Muscle of leg (tissue), 3 donors: ENCODE measurements at regions not wholly inside any gene's neighbourhood (a gene's known extent, or its start where the extent isn't known, plus 50 kb on each side); places are given as distances from the start of the nearest gene placed in this dataset.

Source experiments
- DNase-seq: peaks from one replicate; pipeline ENCODE4 v3.0.0; 2013
- H3K27ac ChIP-seq: one replicate; pipeline ENCODE4 v1.5.1; 2013; ENCODE audit warnings: mild to moderate bottlenecking, low read length, control low read depth
- H3K27me3 ChIP-seq: one replicate; pipeline ENCODE4 v1.6.1; 2013; ENCODE audit warnings: low read length; ENCODE audit not compliant: control insufficient read depth, insufficient read depth
- H3K36me3 ChIP-seq: one replicate; pipeline ENCODE4 v1.6.1; 2013; ENCODE audit warnings: low read length; ENCODE audit not compliant: control insufficient read depth, insufficient read depth
- H3K4me1 ChIP-seq: one replicate; pipeline ENCODE4 v1.6.1; 2013; ENCODE audit warnings: low read length; ENCODE audit not compliant: control insufficient read depth, insufficient read depth
- H3K4me3 ChIP-seq: one replicate; pipeline ENCODE4 v1.5.1; 2013; ENCODE audit warnings: low read length, control low read depth
- H3K9me3 ChIP-seq: replicated peaks from 2 replicates; pipeline ENCODE4 v1.6.1; 2013; ENCODE audit warnings: low read depth, low read length; ENCODE audit not compliant: control insufficient read depth
- WGBS: methylation state at CpG from one replicate; pipeline ENCODE4 v1.1.5; 2013; ENCODE audit warnings: missing lambda C conversion rate; ENCODE audit not compliant: insufficient coverage; 5-methylcytosine and 5-hydroxymethylcytosine counted together

- Histone ChIP-seq H3K36me3 (no peaks in the 10 kb centered on the region), H3K4me1 (no peaks in the 10 kb centered on the region), H3K4me3 (no peak overlapping the region), H3K27ac (no peak overlapping the region), H3K9me3 (no peaks in the 10 kb centered on the region), H3K27me3 (no peaks in the 10 kb centered on the region)
- DNase-seq, result no peak
- 71% methylated on average over 1 of the region's 2 CpGs for WGBS
These were observed 387.3 kb upstream of the TECRL start for GRCh38 chr4:64796581-64796980.

- DNase-seq, result peak; percentile 25
- Histone ChIP-seq H3K4me3 (no peak overlapping the region), H3K36me3 (no peaks in the 10 kb centered on the region), H3K27ac (no peak overlapping the region), H3K4me1 (no peaks in the 10 kb centered on the region), H3K27me3 (no peaks in the 10 kb centered on the region), H3K9me3 (no peaks in the 10 kb centered on the region)
- WGBS, result no CpG with 5 or more reads among the region's 1 CpG
These were observed 374.9 kb upstream of the TECRL start for GRCh38 chr4:64784125-64784524.

- no peaks in the 10 kb centered on the region for H3K4me1 ChIP-seq
- H3K27me3 ChIP-seq, result no peaks in the 10 kb centered on the region
- peak; percentile 34 for DNase-seq
- no peaks in the 10 kb centered on the region for H3K36me3 ChIP-seq
- no peak overlapping the region for H3K27ac ChIP-seq
- WGBS, result no CpG with 5 or more reads among the region's 3 CpGs
- no peak overlapping the region for H3K4me3 ChIP-seq
- H3K9me3 ChIP-seq, result no peaks in the 10 kb centered on the region
These were observed 372.6 kb upstream of the TECRL start for GRCh38 chr4:64781737-64782326.

GRCh38 chr4:64780664-64781063 lies 371.4 kb upstream of the TECRL start:
- Histone ChIP-seq H3K27me3 (no peaks in the 10 kb centered on the region), H3K4me3 (no peak overlapping the region), H3K36me3 (no peaks in the 10 kb centered on the region), H3K4me1 (no peaks in the 10 kb centered on the region), H3K27ac (no peak overlapping the region), H3K9me3 (no peaks in the 10 kb centered on the region)
- WGBS, result no CpG with 5 or more reads among the region's 5 CpGs
- DNase-seq, result no peak

GRCh38 chr4:64777286-64777685 lies 368.0 kb upstream of the TECRL start:
- no peak overlapping the region for H3K27ac ChIP-seq
- no CpG with 5 or more reads among the region's 3 CpGs for WGBS
- H3K4me3 ChIP-seq, result no peak overlapping the region
- H3K36me3 ChIP-seq, result no peaks in the 10 kb centered on the region
- no peaks in the 10 kb centered on the region for H3K4me1 ChIP-seq
- H3K9me3 ChIP-seq, result no peaks in the 10 kb centered on the region
- DNase-seq, result no peak
- H3K27me3 ChIP-seq, result no peaks in the 10 kb centered on the region

- WGBS, result no CpG with 5 or more reads among the region's 2 CpGs
- no peak overlapping the region for H3K27ac ChIP-seq
- H3K4me1 ChIP-seq, result no peaks in the 10 kb centered on the region
- no peaks in the 10 kb centered on the region for H3K36me3 ChIP-seq
- H3K9me3 ChIP-seq, result no peaks in the 10 kb centered on the region
- no peak for DNase-seq
- H3K27me3 ChIP-seq, result no peaks in the 10 kb centered on the region
- no peak overlapping the region for H3K4me3 ChIP-seq
These were observed 367.6 kb upstream of the TECRL start for GRCh38 chr4:64776820-64777219.

GRCh38 chr4:64774626-64775025 lies 365.4 kb upstream of the TECRL start:
- no peak for DNase-seq
- no peaks in the 10 kb centered on the region for H3K27me3 ChIP-seq
- H3K27ac ChIP-seq, result no peak overlapping the region
- no peaks in the 10 kb centered on the region for H3K4me1 ChIP-seq
- H3K36me3 ChIP-seq, result no peaks in the 10 kb centered on the region
- H3K9me3 ChIP-seq, result no peaks in the 10 kb centered on the region
- WGBS, result 64% methylated on average over 3 of the region's 3 CpGs
- no peak overlapping the region for H3K4me3 ChIP-seq

GRCh38 chr4:64771149-64771548 lies 361.9 kb upstream of the TECRL start:
- WGBS, result no CpG with 5 or more reads among the region's 2 CpGs
- DNase-seq, result no peak
- Histone ChIP-seq H3K27ac (no peak overlapping the region), H3K27me3 (no peaks in the 10 kb centered on the region), H3K4me1 (no peaks in the 10 kb centered on the region), H3K36me3 (no peaks in the 10 kb centered on the region), H3K4me3 (no peak overlapping the region), H3K9me3 (no peaks in the 10 kb centered on the region)

- no peaks in the 10 kb centered on the region for H3K9me3 ChIP-seq
- H3K27ac ChIP-seq, result no peak overlapping the region
- no peak overlapping the region for H3K4me3 ChIP-seq
- H3K36me3 ChIP-seq, result no peaks in the 10 kb centered on the region
- 67% methylated on average over 1 of the region's 2 CpGs for WGBS
- no peaks in the 10 kb centered on the region for H3K27me3 ChIP-seq
- DNase-seq, result no peak
- H3K4me1 ChIP-seq, result no peaks in the 10 kb centered on the region
These were observed 358.3 kb upstream of the TECRL start for GRCh38 chr4:64767547-64767946.

GRCh38 chr4:64766565-64766964 lies 357.3 kb upstream of the TECRL start:
- no peaks in the 10 kb centered on the region for H3K4me1 ChIP-seq
- H3K27ac ChIP-seq, result no peak overlapping the region
- no peaks in the 10 kb centered on the region for H3K27me3 ChIP-seq
- DNase-seq, result no peak
- H3K4me3 ChIP-seq, result no peak overlapping the region
- H3K9me3 ChIP-seq, result no peaks in the 10 kb centered on the region
- WGBS, result 83% methylated on average over 1 of the region's 1 CpG
- H3K36me3 ChIP-seq, result no peaks in the 10 kb centered on the region

- DNase-seq, result no peak
- Histone ChIP-seq H3K9me3 (peaks cover 8% of the 10 kb centered on the region), H3K4me1 (no peaks in the 10 kb centered on the region), H3K4me3 (no peak overlapping the region), H3K27me3 (no peaks in the 10 kb centered on the region), H3K27ac (no peak overlapping the region), H3K36me3 (no peaks in the 10 kb centered on the region)
- WGBS, result no CpG with 5 or more reads among the region's 2 CpGs
These were observed 346.8 kb upstream of the TECRL start for GRCh38 chr4:64756016-64756415.
